MG63 (cell line): ENCODE measurements at regions not wholly inside any gene's neighbourhood (a gene's known extent, or its start where the extent isn't known, plus 50 kb on each side); places are given as distances from the start of the nearest gene placed in this dataset.
"Not testable (repeated sequence)": the region's sequence is repeated elsewhere in the genome, so short reads cannot be mapped to it uniquely, and the experiment has no call there.

ENCODE experiments used
- DNase-seq: peaks from one replicate; pipeline ENCODE4 v3.0.0-alpha.2; 2020
- H3K27me3 ChIP-seq: fragments of 250-450 bp; sonication (Bioruptor Pico); 2 replicates; pipeline ENCODE4 v1.5.1; 2020; ENCODE audit warnings: mild to moderate bottlenecking, moderate library complexity
- H3K36me3 ChIP-seq: fragments of 250-450 bp; sonication (Bioruptor Pico); 2 replicates; pipeline ENCODE4 v1.5.1; 2020; ENCODE audit warnings: mild to moderate bottlenecking, moderate library complexity
- H3K4me3 ChIP-seq: fragments of 250-450 bp; sonication (Bioruptor Pico); 2 replicates; pipeline ENCODE4 v1.5.1; 2020; ENCODE audit warnings: mild to moderate bottlenecking, moderate library complexity
- H3K9me3 ChIP-seq: fragments of 250-450 bp; sonication (Bioruptor Pico); 2 replicates; pipeline ENCODE4 v1.5.1; 2020; ENCODE audit warnings: mild to moderate bottlenecking, moderate library complexity

- no peak overlapping the region for H3K4me3 ChIP-seq
Measured at GRCh38 chr5:121628783-121629182, 222.9 kb upstream of the FTMT start.

DNA sequence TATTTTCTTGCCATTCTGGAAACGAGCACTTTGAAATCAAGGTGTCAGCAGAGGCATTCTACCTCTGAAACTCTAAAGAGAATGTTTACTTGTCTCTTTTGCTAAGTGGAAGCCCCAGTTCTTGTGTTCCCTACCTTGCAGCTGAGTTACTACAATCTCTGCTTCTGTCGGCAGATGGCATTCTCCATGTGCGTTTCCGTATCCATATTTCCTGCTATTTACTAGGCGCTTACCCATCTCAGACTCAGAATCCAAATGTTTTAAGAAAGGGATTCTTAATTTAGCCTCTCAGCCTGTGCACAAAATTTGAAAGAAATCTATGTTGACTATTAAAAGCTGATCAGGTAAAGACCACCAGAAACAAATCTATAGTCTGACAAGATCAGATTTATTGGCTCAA, 221.3 kb upstream of the FTMT start:
- no peak for DNase-seq
- H3K9me3 ChIP-seq: no peaks in the 10 kb centered on the region
- H3K4me3 ChIP-seq: no peak overlapping the region
- H3K36me3 ChIP-seq: no peaks in the 10 kb centered on the region
- H3K27me3 ChIP-seq: no peaks in the 10 kb centered on the region

More at GRCh38 chr5:121628783-121629182, 222.9 kb upstream of the FTMT start:
- Histone ChIP-seq H3K27me3 (no peaks in the 10 kb centered on the region), H3K36me3 (no peaks in the 10 kb centered on the region), H3K9me3 (no peaks in the 10 kb centered on the region)
- DNase-seq: no peak

DNA sequence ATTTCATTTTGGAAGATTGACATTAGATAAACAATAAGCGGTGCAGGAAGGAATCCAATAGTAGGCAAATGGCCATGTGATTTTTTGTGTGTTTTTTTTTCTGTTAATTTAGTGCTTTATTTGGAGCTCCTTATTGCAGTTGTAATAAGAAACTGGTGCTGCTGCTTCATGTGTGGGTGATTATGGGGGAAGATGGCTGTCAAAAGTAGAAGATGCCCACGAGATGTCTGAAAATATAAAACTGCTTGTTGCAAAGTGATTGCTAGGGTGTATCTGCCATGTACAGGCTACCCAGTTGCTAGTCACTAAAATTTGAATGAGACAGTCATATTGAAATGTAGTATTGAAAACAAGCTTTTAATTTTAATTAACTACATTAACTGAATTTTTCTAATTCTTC, 216.7 kb upstream of the FTMT start:
- DNase-seq: no peak
- no peak overlapping the region for H3K4me3 ChIP-seq
- H3K36me3 ChIP-seq: no peaks in the 10 kb centered on the region
- H3K27me3 ChIP-seq: no peaks in the 10 kb centered on the region
- no peaks in the 10 kb centered on the region for H3K9me3 ChIP-seq

- Histone ChIP-seq H3K4me3 (no peak overlapping the region), H3K9me3 (no peaks in the 10 kb centered on the region), H3K27me3 (no peaks in the 10 kb centered on the region), H3K36me3 (no peaks in the 10 kb centered on the region)
- DNase-seq: no peak
Measured at GRCh38 chr5:121638126-121638525, 213.6 kb upstream of the FTMT start.

GRCh38 chr5:121640298-121640697, 211.4 kb upstream of the FTMT start:
- DNase-seq: no peak
- Histone ChIP-seq H3K9me3 (no peaks in the 10 kb centered on the region), H3K36me3 (no peaks in the 10 kb centered on the region), H3K4me3 (no peak overlapping the region), H3K27me3 (no peaks in the 10 kb centered on the region)

GRCh38 chr5:121658221-121658620, 193.5 kb upstream of the FTMT start:
- no peaks in the 10 kb centered on the region for H3K36me3 ChIP-seq

DNA sequence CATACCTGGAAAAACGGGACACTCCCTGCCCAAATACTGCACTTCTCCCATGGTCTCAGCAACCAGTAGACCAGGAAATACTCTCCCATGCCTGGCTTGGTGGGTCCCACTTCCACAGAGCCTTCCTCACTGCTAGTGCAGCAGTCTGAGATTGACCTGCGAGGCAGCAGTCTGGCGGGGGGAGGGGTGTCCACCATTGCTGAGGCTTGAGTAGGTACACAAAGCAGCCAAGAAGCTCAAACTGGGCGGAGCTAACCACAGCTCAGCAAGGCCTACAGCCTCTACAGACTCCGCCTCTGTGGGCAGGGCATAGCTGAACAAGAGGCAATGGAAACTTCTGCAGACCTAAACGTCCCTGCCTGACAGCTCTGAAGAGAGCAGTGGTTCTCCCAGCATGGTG, 191.5 kb upstream of the FTMT start:
- H3K27me3 ChIP-seq: no peaks in the 10 kb centered on the region
- H3K9me3 ChIP-seq: peaks cover 2% of the 10 kb centered on the region; the same call in 1 of the 2 replicates
- no peak for DNase-seq
- no peak overlapping the region for H3K4me3 ChIP-seq
- no peaks in the 10 kb centered on the region for H3K36me3 ChIP-seq

More at GRCh38 chr5:121658221-121658620, 193.5 kb upstream of the FTMT start:
- H3K27me3 ChIP-seq: no peaks in the 10 kb centered on the region
- DNase-seq: no peak
- no peak overlapping the region for H3K4me3 ChIP-seq
- no peaks in the 10 kb centered on the region; the same call in 1 of the 2 replicates for H3K9me3 ChIP-seq

- H3K36me3 ChIP-seq, H3K4me3 ChIP-seq, H3K27me3 ChIP-seq, DNase-seq, H3K9me3 ChIP-seq: not testable (repeated sequence)
Measured at GRCh38 chr5:121665542-121665941, 186.1 kb upstream of the FTMT start.

GRCh38 chr5:121667292-121667691, 184.4 kb upstream of the FTMT start:
- no peak overlapping the region for H3K4me3 ChIP-seq
- no peak for DNase-seq
- H3K27me3 ChIP-seq: no peaks in the 10 kb centered on the region
- H3K36me3 ChIP-seq: no peaks in the 10 kb centered on the region
- 0 out of 2 replicates have a peak, but pooled peaks cover 2% of the 10 kb centered on the region for H3K9me3 ChIP-seq

GRCh38 chr5:121668635-121669034, 183.0 kb upstream of the FTMT start:
- Histone ChIP-seq H3K9me3 (0 out of 2 replicates have a peak, but pooled peaks cover 2% of the 10 kb centered on the region), H3K27me3 (no peaks in the 10 kb centered on the region), H3K36me3 (no peaks in the 10 kb centered on the region), H3K4me3 (no peak overlapping the region)
- no peak for DNase-seq

GRCh38 chr5:121671624-121672023, 180.1 kb upstream of the FTMT start:
- H3K9me3 ChIP-seq: no peaks in the 10 kb centered on the region
- H3K4me3 ChIP-seq: no peak overlapping the region
- no peaks in the 10 kb centered on the region for H3K36me3 ChIP-seq
- no peak for DNase-seq
- H3K27me3 ChIP-seq: no peaks in the 10 kb centered on the region

DNA sequence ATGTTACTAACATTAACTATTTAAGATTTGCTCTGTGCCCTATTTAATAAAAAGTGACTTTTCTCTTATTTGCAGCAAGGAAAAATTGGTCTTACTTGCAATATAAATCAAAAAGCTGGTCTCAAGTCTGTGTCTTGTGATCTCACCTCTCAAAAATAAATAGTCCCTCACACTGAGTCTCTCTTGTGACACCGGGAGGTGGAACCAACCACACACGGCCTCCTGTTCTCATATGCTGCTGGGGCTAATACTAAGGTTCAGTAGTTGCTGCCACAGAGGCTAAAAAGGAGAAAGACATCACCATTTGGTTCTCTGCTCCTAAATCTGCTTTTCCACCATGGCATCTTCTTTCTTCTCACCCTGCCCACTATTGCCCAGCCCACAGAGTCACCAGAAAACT, 175.8 kb upstream of the FTMT start:
- Histone ChIP-seq H3K4me3 (no peak overlapping the region), H3K9me3 (no peaks in the 10 kb centered on the region), H3K27me3 (no peaks in the 10 kb centered on the region), H3K36me3 (no peaks in the 10 kb centered on the region)
- DNase-seq: no peak

DNA sequence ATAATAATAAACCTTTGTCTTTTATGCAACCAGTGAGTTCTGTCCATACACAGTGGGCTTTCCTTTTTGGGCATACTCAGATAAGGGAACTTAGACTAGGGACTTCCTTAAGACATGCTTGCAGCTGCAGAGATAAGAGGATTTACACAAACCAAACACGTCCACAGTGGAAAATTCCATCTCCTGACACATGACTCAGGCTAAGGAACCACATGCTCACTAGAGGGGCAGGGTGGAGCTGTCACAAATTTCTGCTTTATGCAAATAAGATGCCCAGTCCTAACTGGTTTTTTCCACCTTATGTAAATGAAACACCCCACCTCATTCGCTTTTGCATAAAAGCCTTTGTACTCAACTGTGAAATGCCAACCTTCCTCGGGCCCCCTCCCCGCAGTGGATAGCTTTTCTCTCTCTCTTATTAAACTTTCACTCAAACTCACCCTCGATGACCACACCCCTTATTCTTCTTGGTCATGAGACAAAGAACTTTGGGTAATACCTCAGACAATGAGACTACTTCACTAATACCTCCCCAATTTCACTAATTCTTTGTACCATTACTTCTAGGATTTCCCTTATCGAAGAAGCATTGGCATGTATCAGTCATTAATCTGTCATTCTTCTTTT, 170.3 kb upstream of the FTMT start:
- Histone ChIP-seq H3K36me3 (no peaks in the 10 kb centered on the region), H3K27me3 (0 out of 2 replicates have a peak, but pooled peaks cover 2% of the 10 kb centered on the region), H3K9me3 (no peaks in the 10 kb centered on the region), H3K4me3 (no peak overlapping the region)
- no peak for DNase-seq

DNA sequence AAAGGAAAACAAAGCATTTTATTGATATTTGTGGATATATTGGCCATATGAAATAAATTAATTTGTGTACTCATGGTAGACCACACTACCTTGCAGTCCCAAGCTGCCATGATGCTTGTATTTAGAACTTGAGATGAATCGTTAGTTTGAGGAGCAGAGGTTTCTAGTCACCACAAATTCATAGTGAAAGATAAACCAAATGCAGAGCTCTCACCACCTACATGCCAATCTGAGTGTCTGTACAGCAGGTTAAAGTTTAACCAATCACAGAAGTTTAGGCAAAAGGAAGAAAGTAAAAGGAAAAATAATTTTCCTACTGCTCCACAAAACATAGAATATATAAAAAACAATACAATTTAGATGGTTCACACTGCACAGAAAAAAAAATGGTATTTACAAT, 163.6 kb upstream of the FTMT start:
- DNase-seq: no peak
- Histone ChIP-seq H3K36me3 (no peaks in the 10 kb centered on the region), H3K4me3 (no peak overlapping the region), H3K9me3 (no peaks in the 10 kb centered on the region), H3K27me3 (peaks cover 2% of the 10 kb centered on the region; the same call in 1 of the 2 replicates)

GRCh38 chr5:121688781-121689180, 162.9 kb upstream of the FTMT start:
- Histone ChIP-seq H3K27me3 (peaks cover 2% of the 10 kb centered on the region; the same call in 1 of the 2 replicates), H3K9me3 (no peaks in the 10 kb centered on the region), H3K36me3 (no peaks in the 10 kb centered on the region), H3K4me3 (no peak overlapping the region)
- no peak for DNase-seq

- no peaks in the 10 kb centered on the region for H3K36me3 ChIP-seq
- H3K4me3 ChIP-seq: no peak overlapping the region
- no peaks in the 10 kb centered on the region; the same call in 1 of the 2 replicates for H3K27me3 ChIP-seq
- no peak for DNase-seq
- H3K9me3 ChIP-seq: no peaks in the 10 kb centered on the region
Measured at GRCh38 chr5:121691478-121691877, 160.2 kb upstream of the FTMT start.

GRCh38 chr5:121692158-121692557, 159.5 kb upstream of the FTMT start:
- H3K36me3 ChIP-seq: no peaks in the 10 kb centered on the region
- no peak overlapping the region for H3K4me3 ChIP-seq
- H3K9me3 ChIP-seq: no peaks in the 10 kb centered on the region
- DNase-seq: no peak
- no peaks in the 10 kb centered on the region; the same call in 1 of the 2 replicates for H3K27me3 ChIP-seq

- Histone ChIP-seq H3K4me3 (no peak overlapping the region), H3K9me3 (no peaks in the 10 kb centered on the region), H3K27me3 (no peaks in the 10 kb centered on the region), H3K36me3 (no peaks in the 10 kb centered on the region)
- peak; percentile 26 for DNase-seq
Measured at GRCh38 chr5:121693864-121694263, 157.8 kb upstream of the FTMT start.
